K562 (cell line): ENCODE measurements at regions not wholly inside any gene's neighbourhood (a gene's known extent, or its start where the extent isn't known, plus 50 kb on each side); places are given as distances from the start of the nearest gene placed in this dataset.

Experiments used
- ATAC-seq: fragments of 200-7000 bp; cut with Tn5 transposase; 3 replicates; pipeline ENCODE4 v1.9.1; 2020; ENCODE audit warnings: moderate library complexity
- BruUV-seq: library from RNA; stranded (reverse); fragments of 400-500 nt; replicated peaks from 2 replicates; lab custom pipeline; 2021; lab: Mats Ljungman, UMichigan
- CTCF ChIA-PET: fragments of 300-600 bp; formaldehyde crosslinking; extraction: SDS; loops from one replicate; lab custom pipeline; 2021; ENCODE audit warnings: low intra/inter-chr PET ratio; lab: Yijun Ruan, JAX
- POLR2A ChIA-PET: fragments of 300-600, 350-650 bp; sonication (Branson Sonifier 250); formaldehyde crosslinking; extraction: SDS; loops from one replicate; lab custom pipeline; 2021; ENCODE audit warnings: antibody characterized with exemption, inconsistent platforms; lab: Yijun Ruan, JAX
- DNase-seq, 4 experiments: peaks; one replicate each; pipeline versions ENCODE4 v3.0.0 to v3.0.0-alpha.2; 2011 to 2018; ENCODE audit warnings: low spot score in 3 of 4, mixed read lengths in 3 of 4; ENCODE audit errors: extremely low read depth in 1 of 4
- FAIRE-seq: peaks from 2 replicates; lab custom pipeline; 2011; peaks lifted over from hg19 to GRCh38; lab: Jason Lieb, UNC
- H2AFZ ChIP-seq: 2 replicates; pipeline ENCODE4 v1.6.0; 2011; ENCODE audit warnings: low read depth, low read length, control low read depth, inconsistent platforms
- H3K27ac ChIP-seq: fragments of 200-600 bp; 3 replicates; pipeline ENCODE4 v1.8.0; 2011; ENCODE audit warnings: low read depth, mild to moderate bottlenecking, control low read depth, inconsistent platforms, low read length, moderate library complexity, mixed read lengths; ENCODE audit errors: extremely low read depth
- H3K27me3 ChIP-seq, 2 experiments: fragments of 300-600 bp in 1 of 2; 2 replicates in 1 of 2; 3 replicates in 1 of 2; pipeline versions ENCODE4 v1.6.0 to v1.8.0; 2011; ENCODE audit warnings: inconsistent platforms in 2 of 2, low read length in 2 of 2, mild to moderate bottlenecking in 1 of 2, mixed read lengths in 1 of 2, moderate library complexity in 1 of 2; ENCODE audit not compliant: control insufficient read depth in 2 of 2, insufficient read depth in 2 of 2
- H3K36me3 ChIP-seq: fragments of 300-600 bp; 3 replicates; pipeline ENCODE4 v1.8.0; 2011; ENCODE audit warnings: mild to moderate bottlenecking, low read length, inconsistent platforms; ENCODE audit not compliant: control insufficient read depth, insufficient read depth
- H3K4me1 ChIP-seq, 2 experiments: fragments of 200-600 bp in 1 of 2; replicated peaks in 1 of 2; 2 replicates in 1 of 2; 3 replicates in 1 of 2; pipeline versions ENCODE4 v1.5.1 to v1.8.0; 2011; ENCODE audit warnings: inconsistent platforms in 2 of 2, low read length in 2 of 2, mild to moderate bottlenecking in 1 of 2, mixed read lengths in 1 of 2, moderate library complexity in 1 of 2; ENCODE audit not compliant: control insufficient read depth in 2 of 2, insufficient read depth in 2 of 2
- H3K4me2 ChIP-seq: 2 replicates; pipeline ENCODE4 v1.6.1; 2011; ENCODE audit warnings: low read length, control low read depth, inconsistent platforms, mixed read lengths; ENCODE audit not compliant: insufficient read depth
- H3K4me3 ChIP-seq: fragments of 200-600 bp; sonication (generic), shearing (Covaris generic); 2 replicates; pipeline ENCODE4 v1.5.1; 2016; ENCODE audit warnings: control low read depth, inconsistent platforms
- H3K79me2 ChIP-seq: fragments of 200-600 bp; 3 replicates; pipeline ENCODE4 v1.8.0; 2011; ENCODE audit warnings: low read length, inconsistent platforms; ENCODE audit not compliant: control insufficient read depth, insufficient read depth
- H3K9ac ChIP-seq, 2 experiments: 2 replicates each; pipeline versions ENCODE4 v1.6.0 to v1.6.1; 2011; ENCODE audit warnings: low read depth in 2 of 2, low read length in 2 of 2, control low read depth in 1 of 2, inconsistent platforms in 1 of 2, mild to moderate bottlenecking in 1 of 2, mixed read lengths in 1 of 2; ENCODE audit not compliant: insufficient read depth in 1 of 2
- H3K9me1 ChIP-seq: one replicate; pipeline ENCODE4 v1.6.0; 2011; ENCODE audit warnings: inconsistent platforms, mild to moderate bottlenecking, low read length, moderate library complexity; ENCODE audit not compliant: control insufficient read depth, insufficient read depth
- H3K9me3 ChIP-seq: replicated peaks from 2 replicates; pipeline ENCODE4 v1.5.1; 2011; ENCODE audit warnings: low read depth, low read length, inconsistent platforms; ENCODE audit not compliant: control insufficient read depth, insufficient read depth
- H4K20me1 ChIP-seq: replicated peaks from 2 replicates; pipeline ENCODE4 v1.6.1; 2011; ENCODE audit warnings: low read length, inconsistent platforms, mixed read lengths; ENCODE audit not compliant: control insufficient read depth, insufficient read depth
- E4F1 ChIP-seq: fragments of 250-450 bp; sonication (Bioruptor Pico); IDR thresholded peaks from 2 replicates; pipeline ENCODE4 v1.5.0; 2021; ENCODE audit warnings: mild to moderate bottlenecking, borderline replicate concordance
- KLF1 ChIP-seq: fragments of 450-650 bp; IDR thresholded peaks from 2 replicates; pipeline ENCODE4 v1.6.1; 2016; ENCODE audit warnings: missing genetic modification characterization, missing compliant biosample characterization
- MYC ChIP-seq, 2 experiments: fragments of 250-450 bp in 1 of 2; sonication (Bioruptor Pico) in 1 of 2; IDR thresholded peaks; 2 replicates each; pipeline versions ENCODE4 v1.5.1 to v1.6.1; 2012 to 2021; ENCODE audit warnings: low read depth in 2 of 2, borderline replicate concordance in 1 of 2, improper control_type of control experiment in 1 of 2, low read length in 1 of 2, mild to moderate bottlenecking in 1 of 2, moderate library complexity in 1 of 2
- OTX1 ChIP-seq: fragments of 450-650 bp; formaldehyde crosslinking; IDR thresholded peaks from 2 replicates; pipeline ENCODE4 v1.4.0; 2022; ENCODE audit warnings: mild to moderate bottlenecking
- PPARD ChIP-seq: fragments of 250-450 bp; sonication (Bioruptor Pico); IDR thresholded peaks from 2 replicates; pipeline ENCODE4 v1.8.0; 2022; ENCODE audit warnings: inconsistent platforms, mild to moderate bottlenecking, moderate library complexity
- PURB ChIP-seq: sonication (generic); formaldehyde crosslinking; IDR thresholded peaks from 2 replicates; pipeline ENCODE4 v1.9.0; 2021; ENCODE audit warnings: low read depth, mild to moderate bottlenecking, missing genetic modification reagents
- XRCC4 ChIP-seq: IDR thresholded peaks from one replicate; pipeline ENCODE4 v1.6.1; 2011; ENCODE audit not compliant: insufficient read depth, insufficient read length; ENCODE audit errors: extremely low read depth
- ZZZ3 ChIP-seq: fragments of 450-650 bp; IDR thresholded peaks from 2 replicates; pipeline ENCODE4 v1.6.1; 2016; ENCODE audit warnings: antibody characterized with exemption, mild to moderate bottlenecking, moderate library complexity
- WGBS: fragments of 100-300 bp; shearing (Covaris generic); methylation state at CpG from one replicate; pipeline ENCODE4 v1.1.6; 2016; ENCODE audit warnings: low coverage, mixed read lengths; ENCODE audit not compliant: insufficient coverage; ENCODE audit errors: missing lambda C conversion rate; 5-methylcytosine and 5-hydroxymethylcytosine counted together
- in situ Hi-C: fragments of 300-500 bp; cut with MboI; formaldehyde crosslinking; loops from 4 replicates; pipeline ENCODE4 v1.15.0; 2018; ENCODE audit warnings: inconsistent platforms, mixed read lengths
- intact Hi-C: fragments of 100-400 bp; cut with micrococcal nuclease; formaldehyde crosslinking; loops from 2 replicates; pipeline ENCODE4 v1.14.2; 2022

DNA sequence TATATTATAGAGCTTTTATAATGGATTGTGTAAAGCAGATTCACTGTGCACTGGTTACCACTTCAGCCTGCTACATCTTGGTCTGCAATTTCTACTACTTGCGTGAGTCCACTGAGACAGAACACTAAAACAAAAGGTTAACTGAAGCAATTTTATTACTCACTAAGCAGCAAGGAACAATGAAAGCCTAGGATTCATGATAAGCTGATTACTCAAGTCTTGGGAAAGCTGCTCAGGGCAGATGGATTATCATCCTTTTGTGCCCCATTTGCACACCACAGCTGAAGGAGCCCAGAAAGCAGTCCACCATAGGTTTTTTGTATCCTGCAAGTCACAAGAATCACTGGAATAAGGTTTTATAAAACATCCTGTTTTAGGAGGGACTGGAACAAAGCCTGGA is 1215.2 kb upstream of the TMEFF2 start:
- H3K79me2 ChIP-seq, result no peaks in the 10 kb centered on the region
- DNase-seq (no peak), ATAC-seq (no peak), FAIRE-seq (no peak)
- H2AFZ ChIP-seq, result no peak overlapping the region
- H3K36me3 ChIP-seq, result no peaks in the 10 kb centered on the region
- POLR2A ChIA-PET, result no interaction called here
- in situ Hi-C loops, result no loop called here
- no peak overlapping the region for H3K27ac ChIP-seq
- no peak overlapping the region for H3K9ac ChIP-seq
- H3K9me3 ChIP-seq, result no peaks in the 10 kb centered on the region
- intact Hi-C loops, result no loop called here
- H3K4me2 ChIP-seq, result no peak overlapping the region
- WGBS, result 9% methylated on average over 1 of the region's 1 CpG
- no peaks in the 10 kb centered on the region for H3K4me1 ChIP-seq
- no peak overlapping the region for H3K4me3 ChIP-seq
- H4K20me1 ChIP-seq, result no peaks in the 10 kb centered on the region
- no peaks in the 10 kb centered on the region for H3K27me3 ChIP-seq
- BruUV-seq, result no TSS peak
- no peaks in the 10 kb centered on the region for H3K9me1 ChIP-seq
- TF ChIP-seq XRCC4, result no peak
- TF ChIP-seq E4F1 (CRISPR knock-in tag), result no peak
- no peak for TF ChIP-seq PPARD
- TF ChIP-seq OTX1 (CRISPR knock-in tag), result no peak
- no peak for TF ChIP-seq MYC (IDR thresholded peaks at IDR 0.05; ENCODE audit: low read depth, low read length)
- no peak for TF ChIP-seq MYC (CRISPR knock-in tag; IDR thresholded peaks at IDR 0.05; ENCODE audit: borderline replicate concordance, low read depth)
- TF ChIP-seq ZZZ3, result no peak
- TF ChIP-seq KLF1 (tag), result no peak
- TF ChIP-seq PURB, result no peak
- CTCF ChIA-PET, result no interaction called here
